Lung (tissue), 11 donors: ENCODE measurements at regions not wholly inside any gene's neighbourhood (a gene's known extent, or its start where the extent isn't known, plus 50 kb on each side); places are given as distances from the start of the nearest gene placed in this dataset.

ENCODE experiments used
- ATAC-seq: fragments of 200-7000 bp; cut with Tn5 transposase; one replicate; pipeline ENCODE4 v1.9.1; 2020; ENCODE audit warnings: moderate number of reproducible peaks; ENCODE audit not compliant: insufficient read depth, low FRiP score
- DNase-seq, 3 donors: peaks; one replicate each; pipeline ENCODE4 v3.0.0-alpha.2; 2013 to 2017
- H3K27ac ChIP-seq, 2 donors: one replicate each; pipeline ENCODE4 v1.5.1; 2013; ENCODE audit warnings: mild to moderate bottlenecking in 2 of 2, moderate library complexity in 2 of 2, control low read depth in 1 of 2, inconsistent platforms in 1 of 2, low read depth in 1 of 2, low read length in 1 of 2
- H3K27me3 ChIP-seq, 3 donors: one replicate each; pipeline ENCODE4 v1.5.1; 2013; ENCODE audit warnings: low read length in 2 of 3; ENCODE audit not compliant: control insufficient read depth in 3 of 3, insufficient read depth in 3 of 3
- H3K36me3 ChIP-seq, 4 donors: one replicate each; pipeline ENCODE4 v1.5.1; 2013; ENCODE audit warnings: low read length in 4 of 4, mild to moderate bottlenecking in 1 of 4, moderate library complexity in 1 of 4; ENCODE audit not compliant: control insufficient read depth in 4 of 4, insufficient read depth in 4 of 4
- H3K4me1 ChIP-seq, 5 donors: one replicate each; pipeline ENCODE4 v1.5.1; 2013; ENCODE audit warnings: low read length in 5 of 5, mild to moderate bottlenecking in 2 of 5, moderate library complexity in 1 of 5; ENCODE audit not compliant: control insufficient read depth in 5 of 5, insufficient read depth in 5 of 5
- H3K4me3 ChIP-seq: one replicate; pipeline ENCODE4 v1.5.1; 2013; ENCODE audit warnings: mild to moderate bottlenecking, control low read depth, moderate library complexity
- H3K9ac ChIP-seq, 2 donors: one replicate each; pipeline ENCODE4 v1.5.1; 2013; ENCODE audit warnings: low read length in 2 of 2, control low read depth in 1 of 2; ENCODE audit not compliant: insufficient read depth in 1 of 2
- H3K9me3 ChIP-seq, 4 donors: one replicate each; pipeline ENCODE4 v1.5.1; 2013; ENCODE audit warnings: low read length in 3 of 4, mild to moderate bottlenecking in 1 of 4, moderate library complexity in 1 of 4; ENCODE audit not compliant: control insufficient read depth in 4 of 4, insufficient read depth in 3 of 4
- CTCF ChIP-seq: IDR thresholded peaks from 2 replicates; pipeline ENCODE4 v1.5.1; 2012; ENCODE audit warnings: mild to moderate bottlenecking; ENCODE audit errors: control extremely low read depth, extremely low read depth
- WGBS, 2 donors: extraction: QIAGEN DNeasy Blood & Tissue Kit; methylation state at CpG; one replicate each; pipeline ENCODE4 v1.1.7; 2013; 5-methylcytosine and 5-hydroxymethylcytosine counted together
- donor health status: control.
- donor health status: control.
- donor health status: Bipolar disorder and iron deficiency.
- donor health status: healthy.
- donor health status: DM: yes; HTN: yes; CAD: no.

GRCh38 chr5:51960617-51961121 lies 577.4 kb downstream of the ISL1 start:
- DNase-seq (peak in 2 of 3 donors; percentile 15 to 34), ATAC-seq (no peak)
- H3K36me3 ChIP-seq, result no peaks in the 10 kb centered on the region
- no peaks in the 10 kb centered on the region for H3K4me1 ChIP-seq
- 60 to 68% methylated on average over 2 of the region's 2 CpGs for WGBS, 2 donors
- no peak overlapping the region for H3K27ac ChIP-seq
- no peak overlapping the region for H3K4me3 ChIP-seq
- no peaks in the 10 kb centered on the region for H3K9me3 ChIP-seq
- TF ChIP-seq CTCF, result no peak
- H3K9ac ChIP-seq, result no peak overlapping the region
- no peaks in the 10 kb centered on the region for H3K27me3 ChIP-seq

- WGBS, 2 donors, result 79 to 90% methylated on average over 4 of the region's 4 CpGs
- no peak for TF ChIP-seq CTCF
- no peaks in the 10 kb centered on the region for H3K27me3 ChIP-seq
- H3K36me3 ChIP-seq, result no peaks in the 10 kb centered on the region
- H3K9ac ChIP-seq, result no peak overlapping the region
- no peak for DNase-seq
- no peaks in the 10 kb centered on the region for H3K9me3 ChIP-seq
- ATAC-seq, result no peak
- no peaks in the 10 kb centered on the region for H3K4me1 ChIP-seq
- no peak overlapping the region for H3K27ac ChIP-seq
- H3K4me3 ChIP-seq, result no peak overlapping the region
Observed at GRCh38 chr5:51961154-51961562, 577.9 kb downstream of the ISL1 start.

GRCh38 chr5:51968756-51969155 lies 585.5 kb downstream of the ISL1 start:
- ATAC-seq (no peak), DNase-seq (no peak)
- H3K4me3 ChIP-seq, result no peak overlapping the region
- 26 to 32% methylated on average over 1 of the region's 1 CpG for WGBS, 2 donors
- H3K9ac ChIP-seq, result no peak overlapping the region
- no peaks in the 10 kb centered on the region for H3K27me3 ChIP-seq
- no peak overlapping the region for H3K27ac ChIP-seq
- peaks cover 0 to 2% (median 0%) of the 10 kb centered on the region in 4 donors for H3K9me3 ChIP-seq
- no peak for TF ChIP-seq CTCF
- H3K4me1 ChIP-seq, result no peaks in the 10 kb centered on the region
- H3K36me3 ChIP-seq, result no peaks in the 10 kb centered on the region

- Histone ChIP-seq H3K9me3 (no peaks in the 10 kb centered on the region), H3K36me3 (no peaks in the 10 kb centered on the region), H3K4me1 (no peaks in the 10 kb centered on the region), H3K4me3 (no peak overlapping the region), H3K27ac (no peak overlapping the region), H3K27me3 (no peaks in the 10 kb centered on the region), H3K9ac (no peak overlapping the region)
- DNase-seq (no peak), ATAC-seq (no peak)
- 96% methylated on average over 6 of the region's 6 CpGs for WGBS, 2 donors
- no peak for TF ChIP-seq CTCF
Observed at GRCh38 chr5:51974834-51975233, 591.6 kb downstream of the ISL1 start.
